Neural progenitor cell (in vitro differentiated cells): ENCODE measurements at regions not wholly inside any gene's neighbourhood (a gene's known extent, or its start where the extent isn't known, plus 50 kb on each side); places are given as distances from the start of the nearest gene placed in this dataset.

ENCODE experiments used
- DNase-seq: peaks from one replicate; pipeline ENCODE4 v3.0.0-alpha.2; 2016; ENCODE audit warnings: low spot score
- H2AFZ ChIP-seq: fragments of 200-600 bp; sonication (generic); replicated peaks from 2 replicates; pipeline ENCODE4 v1.6.1; 2016; ENCODE audit warnings: antibody characterized with exemption
- H3F3A ChIP-seq: fragments of 200-600 bp; sonication (generic); 2 replicates; pipeline ENCODE4 v1.6.1; 2016; ENCODE audit warnings: antibody characterized with exemption, low read depth
- H3K27ac ChIP-seq: fragments of 200-600 bp; sonication (generic); 2 replicates; pipeline ENCODE4 v1.5.1; 2016; ENCODE audit warnings: mild to moderate bottlenecking
- H3K27me3 ChIP-seq: fragments of 200-600 bp; sonication (generic); 2 replicates; pipeline ENCODE4 v1.6.1; 2016; ENCODE audit warnings: mild to moderate bottlenecking, moderate library complexity
- H3K36me3 ChIP-seq: fragments of 200-600 bp; sonication (generic); 2 replicates; pipeline ENCODE4 v1.5.1; 2016
- H3K4me1 ChIP-seq: fragments of 200-600 bp; sonication (generic); 2 replicates; pipeline ENCODE4 v1.6.1; 2016; ENCODE audit warnings: mixed run types
- H3K4me2 ChIP-seq: fragments of 200-600 bp; sonication (generic); 2 replicates; pipeline ENCODE4 v1.6.1; 2016
- H3K4me3 ChIP-seq: fragments of 200-600 bp; sonication (generic); 2 replicates; pipeline ENCODE4 v1.5.1; 2016
- H3K79me2 ChIP-seq: fragments of 200-600 bp; sonication (generic); 2 replicates; pipeline ENCODE4 v1.6.1; 2016; ENCODE audit warnings: low read depth
- H3K9ac ChIP-seq: fragments of 200-600 bp; sonication (generic); 2 replicates; pipeline ENCODE4 v1.6.1; 2016
- H3K9me3 ChIP-seq: fragments of 200-600 bp; sonication (generic); 2 replicates; pipeline ENCODE4 v1.5.1; 2016; ENCODE audit warnings: low read depth
- H4K20me1 ChIP-seq: fragments of 200-600 bp; sonication (generic); 2 replicates; pipeline ENCODE4 v1.6.1; 2016; ENCODE audit warnings: low read depth
- H3K27ac Mint-ChIP-seq: 3 replicates; pipeline ENCODE4 v1.8.0; 2021; ENCODE audit warnings: mixed read lengths
- H3K27me3 Mint-ChIP-seq: 2 replicates; pipeline ENCODE4 v1.8.0; 2022; ENCODE audit warnings: low read depth, mild to moderate bottlenecking, inconsistent platforms, moderate library complexity, mixed read lengths; ENCODE audit not compliant: insufficient read depth
- H3K36me3 Mint-ChIP-seq: 3 replicates; pipeline ENCODE4 v1.8.0; 2021; ENCODE audit warnings: mixed read lengths
- H3K4me1 Mint-ChIP-seq: 3 replicates; pipeline ENCODE4 v1.8.0; 2021; ENCODE audit warnings: mixed read lengths
- H3K4me3 Mint-ChIP-seq: 3 replicates; pipeline ENCODE4 v1.8.0; 2021; ENCODE audit warnings: mild to moderate bottlenecking, moderate library complexity, mixed read lengths
- H3K9me3 Mint-ChIP-seq: 3 replicates; pipeline ENCODE4 v1.8.0; 2020; ENCODE audit warnings: mixed read lengths
- EZH2 ChIP-seq: fragments of 200-600 bp; sonication (generic); IDR thresholded peaks from 2 replicates; pipeline ENCODE4 v1.6.1; 2017; ENCODE audit warnings: antibody characterized with exemption, mild to moderate bottlenecking, moderate library complexity
- EZH2phosphoT487 ChIP-seq: fragments of 200-600 bp; sonication (generic); IDR thresholded peaks from 2 replicates; pipeline ENCODE4 v1.6.1; 2017; ENCODE audit warnings: antibody characterized with exemption
- TF ChIP-seq, protein P1 (sequence below): fragments of 200-600 bp; sonication (generic); IDR thresholded peaks from 2 replicates; pipeline ENCODE4 v1.5.1; 2017; ENCODE audit warnings: antibody characterized with exemption, mild to moderate bottlenecking

DNA sequence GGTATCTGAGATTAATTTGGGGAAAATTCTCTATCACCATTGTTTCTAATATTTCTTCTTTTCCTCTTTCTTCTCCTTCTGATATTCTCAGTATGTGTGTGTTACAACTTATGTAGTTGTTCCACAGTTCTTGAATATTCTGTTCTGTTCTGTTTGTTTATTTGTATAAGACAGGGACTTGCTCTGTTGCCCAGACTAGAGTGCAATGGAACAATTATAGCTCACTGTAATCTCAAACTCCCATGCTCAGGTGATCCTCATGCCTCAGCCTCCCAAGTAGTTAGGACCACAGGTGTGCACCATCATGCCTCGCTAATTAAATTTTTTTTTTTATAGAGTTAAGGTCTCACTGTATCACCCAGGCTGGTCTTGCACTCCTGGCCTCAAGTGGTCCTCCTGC is 145.8 kb upstream of the TUT7 start:
- Histone ChIP-seq H3F3A (no peaks in the 10 kb centered on the region), H3K9ac (no peak overlapping the region), H4K20me1 (no peaks in the 10 kb centered on the region), H3K4me2 (no peak overlapping the region), H3K4me3 (no peak overlapping the region), H3K36me3 (no peaks in the 10 kb centered on the region), H3K27ac (no peak overlapping the region), H2AFZ (no peak overlapping the region), H3K4me1 (no peaks in the 10 kb centered on the region), H3K79me2 (no peaks in the 10 kb centered on the region), H3K9me3 (no peaks in the 10 kb centered on the region), H3K27me3 (no peaks in the 10 kb centered on the region)
- peaks cover 2% of the 10 kb centered on the region for H3K27me3 Mint-ChIP-seq
- TF ChIP-seq EZH2phosphoT487 (no peak), EZH2 (no peak)
- TF ChIP-seq, protein P1, sequence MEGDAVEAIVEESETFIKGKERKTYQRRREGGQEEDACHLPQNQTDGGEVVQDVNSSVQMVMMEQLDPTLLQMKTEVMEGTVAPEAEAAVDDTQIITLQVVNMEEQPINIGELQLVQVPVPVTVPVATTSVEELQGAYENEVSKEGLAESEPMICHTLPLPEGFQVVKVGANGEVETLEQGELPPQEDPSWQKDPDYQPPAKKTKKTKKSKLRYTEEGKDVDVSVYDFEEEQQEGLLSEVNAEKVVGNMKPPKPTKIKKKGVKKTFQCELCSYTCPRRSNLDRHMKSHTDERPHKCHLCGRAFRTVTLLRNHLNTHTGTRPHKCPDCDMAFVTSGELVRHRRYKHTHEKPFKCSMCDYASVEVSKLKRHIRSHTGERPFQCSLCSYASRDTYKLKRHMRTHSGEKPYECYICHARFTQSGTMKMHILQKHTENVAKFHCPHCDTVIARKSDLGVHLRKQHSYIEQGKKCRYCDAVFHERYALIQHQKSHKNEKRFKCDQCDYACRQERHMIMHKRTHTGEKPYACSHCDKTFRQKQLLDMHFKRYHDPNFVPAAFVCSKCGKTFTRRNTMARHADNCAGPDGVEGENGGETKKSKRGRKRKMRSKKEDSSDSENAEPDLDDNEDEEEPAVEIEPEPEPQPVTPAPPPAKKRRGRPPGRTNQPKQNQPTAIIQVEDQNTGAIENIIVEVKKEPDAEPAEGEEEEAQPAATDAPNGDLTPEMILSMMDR: no peak
- H3K27ac Mint-ChIP-seq: no peak overlapping the region
- peaks cover 7% of the 10 kb centered on the region for H3K4me1 Mint-ChIP-seq
- no peak overlapping the region for H3K4me3 Mint-ChIP-seq
- DNase-seq: no peak
- peaks cover 3% of the 10 kb centered on the region for H3K9me3 Mint-ChIP-seq
- H3K36me3 Mint-ChIP-seq: no peaks in the 10 kb centered on the region

DNA sequence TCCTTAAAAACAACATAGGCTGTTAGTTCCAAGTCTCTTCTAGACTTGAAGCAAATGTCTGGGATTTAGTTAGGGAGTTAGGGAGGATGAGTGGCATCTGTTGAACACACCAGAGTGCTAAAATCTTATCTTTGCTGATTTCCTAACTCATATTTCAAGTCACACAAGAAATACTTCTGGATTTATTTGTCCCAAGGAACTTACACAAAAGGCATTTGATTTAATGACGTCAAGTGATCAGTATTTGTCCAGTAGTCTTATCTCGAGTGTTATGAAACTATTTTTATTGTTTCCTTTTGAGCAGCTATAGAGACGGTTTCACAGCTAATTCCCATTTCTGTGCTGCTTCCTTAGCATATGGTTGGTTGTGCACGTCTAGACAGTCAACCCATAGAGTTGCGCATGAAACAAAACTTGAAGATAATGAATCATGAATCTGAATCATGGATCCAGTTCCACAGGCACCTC is 140.5 kb upstream of the TUT7 start:
- Histone ChIP-seq H2AFZ (no peak overlapping the region), H3K27ac (no peak overlapping the region), H3K9ac (no peak overlapping the region), H3K36me3 (no peaks in the 10 kb centered on the region), H3K27me3 (no peaks in the 10 kb centered on the region), H3K9me3 (no peaks in the 10 kb centered on the region), H3K4me3 (no peak overlapping the region), H3K4me2 (no peak overlapping the region), H3F3A (no peaks in the 10 kb centered on the region), H4K20me1 (no peaks in the 10 kb centered on the region), H3K4me1 (no peaks in the 10 kb centered on the region), H3K79me2 (no peaks in the 10 kb centered on the region)
- TF ChIP-seq EZH2 (no peak), EZH2phosphoT487 (no peak)
- TF ChIP-seq, protein P1: no peak
- Mint-ChIP-seq H3K27ac (no peak overlapping the region), H3K4me1 (no peaks in the 10 kb centered on the region), H3K9me3 (no peaks in the 10 kb centered on the region), H3K4me3 (no peak overlapping the region), H3K27me3 (peaks cover 2% of the 10 kb centered on the region), H3K36me3 (no peaks in the 10 kb centered on the region)
- DNase-seq: no peak

DNA sequence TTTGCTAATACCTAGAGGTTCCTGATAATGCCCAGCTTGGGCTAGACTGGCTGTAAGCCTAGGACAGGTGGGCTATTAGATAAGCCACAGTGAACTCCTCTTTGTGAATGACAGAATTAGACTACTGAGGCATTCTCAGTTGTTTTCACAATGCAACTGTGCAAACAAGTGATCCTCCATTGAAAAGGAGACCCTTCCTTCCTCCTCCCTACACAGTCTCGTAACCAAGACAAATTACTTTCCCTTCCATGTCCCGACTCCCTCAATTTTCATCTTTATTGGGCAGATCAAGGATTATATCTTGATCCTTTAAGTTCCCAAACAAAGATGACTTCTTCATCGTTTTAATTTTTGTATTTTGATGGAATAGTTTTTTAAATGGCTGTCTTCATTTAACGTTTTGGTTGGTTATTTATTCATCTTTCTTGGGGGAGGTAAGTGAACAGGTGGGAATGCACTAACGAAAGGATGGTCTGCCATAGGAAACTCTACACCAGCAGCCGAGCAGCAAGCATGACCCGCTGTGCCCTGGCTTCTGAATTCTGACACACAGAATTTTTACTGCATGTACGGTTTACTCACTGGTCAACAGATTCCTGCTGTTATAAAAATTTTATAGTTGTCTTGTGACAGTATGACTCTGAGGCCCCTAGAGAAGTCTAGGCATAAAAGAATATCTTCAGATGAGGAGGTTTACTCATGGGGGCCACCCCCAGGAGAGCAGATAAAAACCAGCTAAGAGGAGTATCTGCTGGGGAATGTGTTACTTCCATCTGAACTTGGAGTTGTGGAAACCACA is 137.5 kb upstream of the TUT7 start:
- H3K27ac Mint-ChIP-seq: no peak overlapping the region
- Histone ChIP-seq H3K9ac (no peak overlapping the region), H3K27ac (no peak overlapping the region), H4K20me1 (no peaks in the 10 kb centered on the region), H3K4me3 (no peak overlapping the region), H3K27me3 (no peaks in the 10 kb centered on the region), H3K9me3 (no peaks in the 10 kb centered on the region), H3F3A (no peaks in the 10 kb centered on the region), H2AFZ (no peak overlapping the region), H3K4me2 (no peak overlapping the region), H3K36me3 (no peaks in the 10 kb centered on the region), H3K79me2 (no peaks in the 10 kb centered on the region), H3K4me1 (no peaks in the 10 kb centered on the region)
- H3K4me3 Mint-ChIP-seq: no peak overlapping the region
- peaks cover 10% of the 10 kb centered on the region for H3K4me1 Mint-ChIP-seq
- H3K27me3 Mint-ChIP-seq: peaks cover 2% of the 10 kb centered on the region
- no peaks in the 10 kb centered on the region for H3K36me3 Mint-ChIP-seq
- no peaks in the 10 kb centered on the region for H3K9me3 Mint-ChIP-seq
- no peak for TF ChIP-seq EZH2
- no peak for TF ChIP-seq EZH2phosphoT487
- TF ChIP-seq, protein P1: no peak
- no peak for DNase-seq
